HG03521 (cell line): ENCODE measurements at regions not wholly inside any gene's neighbourhood (a gene's known extent, or its start where the extent isn't known, plus 50 kb on each side); places are given as distances from the start of the nearest gene placed in this dataset.

Experiments used
- ATAC-seq: cut with Tn5 transposase; IDR thresholded peaks from one replicate; pipeline ENCODE4 v1.9.1; 2021; ENCODE audit warnings: mild to moderate bottlenecking, moderate library complexity; ENCODE audit not compliant: unreplicated experiment

- ATAC-seq: no peak
Observed at GRCh38 chr2:176669398-176670174, 400.3 kb downstream of the MTX2 start.

DNA sequence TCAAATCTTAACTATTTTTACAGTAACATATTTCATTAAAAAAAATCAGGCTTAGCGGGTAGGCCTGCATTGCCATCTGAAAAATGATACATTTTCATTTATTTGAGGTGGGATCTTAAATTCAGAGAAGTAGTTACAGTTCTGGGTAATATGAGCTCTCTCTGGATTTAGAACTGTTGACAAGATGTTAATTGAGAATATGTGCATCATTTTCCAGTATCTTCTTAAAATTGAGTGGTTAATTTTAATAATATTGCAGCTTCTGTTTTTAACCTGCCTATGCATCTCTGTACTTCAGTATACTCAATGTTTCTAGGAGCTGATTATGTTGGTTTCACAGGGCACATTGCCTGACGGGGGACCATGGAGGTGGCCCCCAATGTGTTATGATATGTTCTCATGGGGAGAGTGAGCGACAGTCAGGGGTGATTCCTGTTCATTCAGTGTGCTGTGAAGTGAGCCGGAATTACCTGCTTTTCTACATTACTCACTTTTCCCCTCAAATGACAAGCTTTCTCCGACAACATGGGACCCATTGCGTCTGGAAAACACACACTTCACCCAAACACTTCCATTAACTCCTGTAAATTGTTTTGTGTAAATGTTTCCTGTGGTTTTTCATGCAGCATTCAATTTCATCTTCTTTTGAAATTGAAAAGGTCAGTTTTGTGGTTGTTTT lies 406.2 kb downstream of the MTX2 start:
- no peak for ATAC-seq

DNA sequence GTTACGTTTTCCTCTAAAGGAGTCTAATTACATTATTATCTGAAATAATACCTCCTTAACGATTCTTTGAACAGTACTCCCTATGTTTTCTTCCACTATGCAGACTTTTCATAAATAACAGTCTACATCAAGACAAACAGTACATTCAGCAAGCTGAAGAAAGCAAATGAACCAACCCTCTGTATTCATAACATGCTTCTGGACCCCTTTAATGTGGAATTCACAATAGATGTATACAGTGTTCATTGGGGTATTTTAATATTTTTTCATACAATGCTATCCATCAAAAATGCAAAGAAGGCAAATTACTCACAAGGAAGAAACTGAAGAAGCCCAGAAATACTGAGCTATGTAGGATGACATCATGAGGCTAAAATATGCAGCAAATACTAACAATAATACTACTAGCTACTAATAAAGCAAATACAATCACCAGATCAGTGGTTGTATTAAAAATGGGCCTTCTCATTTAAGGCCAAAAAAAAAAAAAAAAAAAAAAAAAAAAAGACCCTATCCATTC lies 408.6 kb downstream of the MTX2 start:
- ATAC-seq: no peak

DNA sequence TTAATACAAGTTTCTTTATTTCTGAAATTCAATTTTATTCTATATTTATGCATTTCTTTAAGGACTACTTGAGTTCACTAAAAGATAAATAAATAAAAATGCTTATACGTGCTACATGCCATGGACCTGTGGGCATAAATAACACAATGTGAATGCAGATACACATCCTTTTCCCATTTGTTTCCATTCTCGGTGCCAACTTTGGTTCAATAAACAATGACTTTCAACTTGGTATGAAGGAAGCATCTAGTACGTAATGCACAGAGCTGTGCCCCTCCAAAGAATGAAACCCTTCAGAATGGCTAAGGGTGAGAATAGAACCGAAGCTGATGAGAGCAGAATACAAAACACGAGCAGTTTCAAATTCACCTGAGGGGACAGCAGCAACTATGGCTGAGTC lies 409.3 kb downstream of the MTX2 start:
- no peak for ATAC-seq

DNA sequence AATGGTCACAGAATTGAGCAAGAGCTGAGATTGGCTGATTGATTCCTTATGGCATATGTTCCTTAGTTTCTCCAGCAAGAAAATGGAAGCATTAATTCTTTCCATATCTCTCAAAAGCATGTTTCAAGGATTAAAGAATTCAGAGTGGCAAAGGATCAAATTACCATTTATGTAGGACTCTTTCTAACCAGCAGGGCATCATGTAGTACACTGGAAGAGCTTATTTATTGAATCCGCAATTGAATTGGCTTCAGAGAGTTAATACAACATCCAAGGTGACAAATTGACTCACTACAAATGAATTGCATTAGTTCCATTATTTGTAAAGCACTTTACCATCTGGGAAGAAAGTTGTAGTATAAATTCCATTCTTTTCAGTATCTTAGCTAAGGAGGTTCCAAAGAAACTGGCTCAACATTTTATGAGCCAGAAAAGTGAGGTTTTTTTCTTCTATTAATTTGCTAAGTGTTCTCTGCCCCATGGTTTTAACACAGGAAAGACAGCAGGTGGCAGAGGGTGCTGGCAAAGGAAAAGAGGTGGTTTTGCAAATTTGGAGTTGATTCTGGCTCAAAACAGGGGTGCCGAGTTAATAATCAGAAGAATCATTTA lies 409.9 kb downstream of the MTX2 start:
- no peak for ATAC-seq

GRCh38 chr2:176680916-176681516 lies 411.8 kb downstream of the MTX2 start:
- no peak for ATAC-seq

GRCh38 chr2:176681584-176682115 lies 412.4 kb downstream of the MTX2 start:
- no peak for ATAC-seq

DNA sequence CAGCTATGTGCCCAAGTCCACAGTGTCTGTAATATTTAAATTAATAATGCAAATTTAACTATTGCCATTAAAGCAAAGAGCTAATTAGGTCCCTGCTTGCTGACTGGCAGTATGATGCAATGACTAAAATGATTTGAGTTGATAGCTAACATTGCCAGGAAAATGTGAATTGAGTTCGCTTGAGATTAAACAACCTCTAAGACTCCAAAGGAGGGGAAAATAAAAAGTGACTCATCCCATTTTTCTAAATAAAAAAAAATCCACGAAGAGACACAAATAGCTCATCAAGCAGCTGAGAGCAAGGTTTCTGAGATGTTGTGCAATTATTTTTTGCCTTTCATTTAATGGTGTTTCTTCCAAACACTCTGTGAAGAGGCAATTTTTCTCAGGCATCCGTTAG lies 413.0 kb downstream of the MTX2 start:
- no peak for ATAC-seq

DNA sequence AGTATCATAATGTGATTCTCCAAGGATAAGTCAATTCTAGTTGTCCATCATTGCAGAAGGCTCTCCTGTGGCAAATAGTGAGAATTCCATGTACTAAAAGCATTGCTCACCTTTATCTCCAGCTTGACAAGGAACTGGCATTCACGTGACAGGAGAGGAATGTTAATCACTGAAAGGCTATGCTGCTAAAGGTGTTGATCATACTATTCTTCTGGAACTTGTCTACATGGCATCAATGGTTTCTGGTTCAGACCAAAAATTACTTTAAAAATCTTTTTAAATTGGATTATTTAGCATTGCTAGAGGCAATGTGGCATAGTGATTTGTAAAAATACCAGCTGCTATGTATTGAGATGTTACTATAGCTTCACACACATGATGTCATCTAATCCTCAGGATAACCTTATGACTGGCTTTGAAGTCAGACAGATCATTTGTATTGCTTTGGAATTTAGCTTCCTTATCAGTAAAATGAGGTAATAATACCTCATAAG lies 414.4 kb downstream of the MTX2 start:
- ATAC-seq: no peak

DNA sequence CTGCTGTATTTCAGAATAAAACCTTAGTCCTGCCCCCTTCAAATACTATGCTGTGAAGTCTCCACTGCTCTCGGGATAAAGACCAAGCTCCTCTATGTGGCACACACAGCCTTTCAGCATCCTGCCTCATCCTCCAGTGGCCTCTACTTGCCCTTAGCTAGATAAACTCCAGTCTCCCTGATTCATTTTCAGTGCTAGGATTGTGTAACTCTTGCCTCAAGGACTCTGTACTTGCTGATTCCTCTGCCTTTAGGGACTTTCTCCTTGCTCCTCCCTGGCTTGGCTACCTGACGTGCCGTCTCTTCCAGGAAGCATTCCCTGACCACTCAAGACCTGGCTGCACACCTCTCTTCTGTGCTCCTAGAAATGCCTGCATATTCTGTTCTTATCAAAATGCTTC lies 416.7 kb downstream of the MTX2 start:
- no peak for ATAC-seq

DNA sequence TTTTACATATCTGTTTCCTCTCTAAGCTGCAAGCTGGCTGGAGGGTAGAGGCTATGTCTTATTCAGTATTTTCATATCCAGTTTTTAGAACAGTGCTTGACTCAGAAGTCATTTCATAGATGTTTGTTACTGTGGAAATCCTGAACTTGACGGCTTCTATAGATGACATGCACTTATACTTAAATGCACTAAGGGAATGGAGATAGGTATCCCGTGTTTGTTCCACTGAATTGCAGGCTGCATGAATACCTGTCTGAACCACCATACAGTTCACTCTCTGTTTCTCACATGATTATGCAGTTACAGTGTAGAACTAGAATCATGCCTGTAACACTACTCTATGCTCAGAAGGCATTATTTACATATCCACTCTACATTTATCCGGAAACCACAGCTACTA lies 417.1 kb downstream of the MTX2 start:
- ATAC-seq: no peak

DNA sequence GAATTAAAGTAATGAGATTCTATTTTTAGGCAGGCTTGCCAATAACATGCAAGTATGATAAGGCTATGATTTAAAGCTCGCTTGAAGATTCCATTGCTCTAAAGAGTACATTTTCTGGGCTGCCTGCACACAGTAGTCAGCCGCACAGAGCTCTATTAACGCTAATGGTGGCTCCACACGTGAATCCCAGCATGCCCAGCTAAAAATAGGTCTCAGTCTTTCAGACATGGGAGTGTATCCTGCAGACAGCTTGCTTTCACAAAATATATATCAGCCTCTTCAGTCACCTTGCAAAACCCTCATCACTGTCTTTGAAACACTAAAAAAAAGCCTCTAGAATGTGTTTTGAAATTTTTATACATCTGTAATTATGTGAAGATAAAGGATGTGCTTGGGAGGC lies 418.1 kb downstream of the MTX2 start:
- ATAC-seq: no peak

- ATAC-seq: no peak
Observed at GRCh38 chr2:176687944-176688343, 418.7 kb downstream of the MTX2 start.

- no peak for ATAC-seq
Observed at GRCh38 chr2:176689711-176690110, 420.5 kb downstream of the MTX2 start.

DNA sequence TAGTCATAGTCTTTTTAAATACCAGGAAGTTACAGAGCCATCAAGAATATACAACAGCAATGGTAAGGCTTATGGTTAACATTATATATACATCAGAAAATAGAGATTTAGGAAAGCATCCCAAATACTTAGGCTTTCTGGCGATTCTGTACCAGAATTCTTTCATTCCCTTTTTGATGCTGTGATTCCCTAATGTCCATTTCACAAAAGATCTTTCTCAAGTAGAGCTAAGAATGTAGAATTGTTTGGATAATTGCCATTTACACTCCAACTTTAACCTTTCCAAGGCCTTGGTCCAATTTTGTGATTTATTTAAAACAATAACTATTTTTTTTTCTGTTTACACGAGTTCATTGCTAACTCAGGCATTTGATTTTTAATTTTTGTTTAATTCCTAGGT lies 422.2 kb downstream of the MTX2 start:
- no peak for ATAC-seq

DNA sequence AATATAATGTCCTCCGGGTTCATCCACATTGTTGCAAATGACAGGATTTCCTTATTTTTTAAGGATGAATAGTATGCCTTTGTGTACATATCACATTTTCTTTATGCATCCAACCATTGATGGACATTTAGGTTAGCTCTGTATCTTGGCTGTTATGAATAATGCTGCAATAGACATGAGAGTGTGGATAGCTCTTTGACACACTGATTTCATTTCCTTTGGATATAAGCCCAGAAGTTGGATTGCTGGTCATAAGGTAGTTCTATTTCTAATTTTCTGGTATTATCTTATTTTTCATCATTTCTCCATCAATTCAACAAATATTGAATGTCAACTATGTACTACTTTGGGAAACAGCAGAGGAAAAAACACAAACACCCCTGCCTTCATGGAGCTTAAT lies 423.3 kb downstream of the MTX2 start:
- no peak for ATAC-seq

DNA sequence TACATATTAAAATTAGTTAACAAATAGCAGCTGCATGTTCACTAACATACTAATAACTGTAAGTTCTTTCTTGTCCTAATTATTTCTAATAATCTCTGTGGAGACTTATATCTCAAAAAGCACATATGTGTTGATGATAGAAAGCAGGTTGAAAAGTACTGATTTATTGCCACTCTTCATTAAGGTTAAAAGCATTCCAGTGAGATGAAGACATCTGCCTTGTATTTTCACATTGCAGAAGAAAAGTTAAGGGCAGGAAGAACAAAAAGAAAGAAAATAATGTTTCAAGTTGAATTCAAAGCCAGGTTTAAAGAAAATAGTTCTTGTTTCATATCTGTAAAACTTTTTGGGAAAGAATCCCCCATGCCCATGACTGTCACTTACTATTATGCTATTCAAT lies 429.9 kb downstream of the MTX2 start:
- no peak for ATAC-seq

DNA sequence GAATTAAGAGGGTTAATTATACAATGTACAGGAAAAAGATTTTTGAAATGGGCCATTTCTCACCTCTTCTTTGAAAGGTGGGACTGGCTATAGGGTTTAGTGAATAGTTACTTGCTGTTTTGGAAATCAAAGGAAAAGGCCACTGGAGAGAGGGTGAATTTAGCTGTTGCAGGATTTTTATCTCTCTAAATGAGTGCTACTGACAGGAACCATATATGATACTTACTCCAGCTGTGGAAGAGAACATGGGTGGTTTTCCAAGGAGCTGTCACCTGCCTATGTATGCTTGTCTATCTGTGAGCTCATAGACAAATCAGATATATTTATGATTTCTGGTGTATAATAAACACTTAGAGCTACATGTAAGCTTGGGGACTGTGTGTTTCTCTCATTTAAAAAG lies 430.4 kb downstream of the MTX2 start:
- ATAC-seq: no peak

GRCh38 chr2:176702131-176702530 lies 432.9 kb downstream of the MTX2 start:
- no peak for ATAC-seq

GRCh38 chr2:176704282-176704858 lies 435.1 kb downstream of the MTX2 start:
- ATAC-seq: no peak
